HCT116 (cell line): ENCODE measurements at regions not wholly inside any gene's neighbourhood (a gene's known extent, or its start where the extent isn't known, plus 50 kb on each side); places are given as distances from the start of the nearest gene placed in this dataset.

Experiments
- ATAC-seq: fragments of 200-7000 bp; cut with Tn5 transposase; 2 replicates; pipeline ENCODE4 v1.9.1; 2020; ENCODE audit warnings: mild to moderate bottlenecking, moderate library complexity
- BruUV-seq: library from RNA; stranded (reverse); fragments of 400-500 nt; replicated peaks from 2 replicates; lab custom pipeline; 2021; lab: Mats Ljungman, UMichigan
- CTCF ChIA-PET: fragments of 300-600 bp; sonication (Branson Sonifier 250); formaldehyde crosslinking; loops from one replicate; lab custom pipeline; 2021; ENCODE audit warnings: antibody characterized with exemption; lab: Charles Lee
- POLR2A ChIA-PET: fragments of 300-600, 350-600 bp; sonication (Branson Sonifier 250); formaldehyde crosslinking; loops from one replicate; lab custom pipeline; 2021; ENCODE audit warnings: antibody characterized with exemption; lab: Charles Lee
- RAD21 ChIA-PET, 2 experiments: fragments of 300-600 bp; sonication (Branson Sonifier 250); formaldehyde crosslinking; loops; one replicate each; lab custom pipeline; 2023; ENCODE audit warnings: low total read pairs in 2 of 2; ENCODE audit not compliant: uncharacterized antibody in 2 of 2, unreplicated experiment in 2 of 2, low non-redundant PET in 1 of 2; lab: Charles Lee
- DNase-seq: peaks from one replicate; pipeline ENCODE4 v3.0.0-alpha.2; 2010; ENCODE audit warnings: low read depth, low spot score
- H2AFZ ChIP-seq: fragments of 200-600 bp; shearing (Covaris generic), sonication (generic); 2 replicates; pipeline ENCODE4 v1.6.1; 2017; ENCODE audit warnings: low read depth, mixed run types, mixed read lengths, antibody characterized with exemption, low read length; ENCODE audit not compliant: poor library complexity, severe bottlenecking
- H3K27ac ChIP-seq: 2 replicates; pipeline ENCODE4 v1.5.1; 2012; ENCODE audit warnings: low read depth, low read length
- H3K27me3 ChIP-seq: fragments of 200-600 bp; sonication (generic); 2 replicates; pipeline ENCODE4 v1.6.1; 2016; ENCODE audit warnings: mixed run types, low read length, mixed read lengths; ENCODE audit not compliant: insufficient read depth
- H3K36me3 ChIP-seq, 2 experiments: fragments of 200-500 bp in 1 of 2; fragments of 200-600 bp in 1 of 2; sonication (Bioruptor generic) in 1 of 2; sonication (generic) in 1 of 2; 2 replicates each; pipeline versions ENCODE4 v1.5.1 to v1.6.1; 2014 to 2016; ENCODE audit warnings: low read length in 2 of 2, inconsistent platforms in 1 of 2, mixed read lengths in 1 of 2, mixed run types in 1 of 2; ENCODE audit not compliant: insufficient read depth in 2 of 2, control insufficient read depth in 1 of 2
- H3K4me1 ChIP-seq, 2 experiments: fragments of 200-600 bp in 1 of 2; sonication (generic) in 1 of 2; 2 replicates each; pipeline versions ENCODE4 v1.5.1 to v1.6.1; 2012 to 2017; ENCODE audit warnings: low read length in 2 of 2, inconsistent platforms in 1 of 2, mild to moderate bottlenecking in 1 of 2, mixed read lengths in 1 of 2, mixed run types in 1 of 2, moderate library complexity in 1 of 2; ENCODE audit not compliant: insufficient read depth in 2 of 2, control insufficient read depth in 1 of 2
- H3K4me2 ChIP-seq: fragments of 200-600 bp; sonication (generic); 2 replicates; pipeline ENCODE4 v1.6.1; 2017; ENCODE audit warnings: mixed run types, low read length, mixed read lengths
- H3K4me3 ChIP-seq, 2 experiments: fragments of 200-600 bp in 1 of 2; sonication (generic) in 1 of 2; replicated peaks in 1 of 2; 2 replicates each; pipeline ENCODE4 v1.5.1; 2011 to 2016; ENCODE audit warnings: low read length in 2 of 2, control low read depth in 1 of 2, low read depth in 1 of 2, mild to moderate bottlenecking in 1 of 2, mixed read lengths in 1 of 2, mixed run types in 1 of 2
- H3K79me2 ChIP-seq: fragments of 200-600 bp; sonication (generic); 2 replicates; pipeline ENCODE4 v1.6.1; 2017; ENCODE audit warnings: mild to moderate bottlenecking, mixed run types, low read length, moderate library complexity, mixed read lengths; ENCODE audit not compliant: insufficient read depth
- H3K9ac ChIP-seq: fragments of 200-600 bp; sonication (generic); 2 replicates; pipeline ENCODE4 v1.6.1; 2016; ENCODE audit warnings: low read length, mixed read lengths
- H3K9me2 ChIP-seq: fragments of 200-600 bp; sonication (generic), shearing (Covaris generic); 2 replicates; pipeline ENCODE4 v1.6.1; 2017; ENCODE audit warnings: mixed run types, mild to moderate bottlenecking, moderate library complexity; ENCODE audit not compliant: insufficient read depth
- H3K9me3 ChIP-seq, 2 experiments: fragments of 200-500 bp in 1 of 2; fragments of 200-600 bp in 1 of 2; sonication (Bioruptor generic) in 1 of 2; sonication (generic) in 1 of 2; 2 replicates each; pipeline ENCODE4 v1.6.1; 2014 to 2017; ENCODE audit warnings: low read length in 2 of 2, mixed read lengths in 2 of 2, inconsistent platforms in 1 of 2, low read depth in 1 of 2, mild to moderate bottlenecking in 1 of 2, mixed run types in 1 of 2, moderate library complexity in 1 of 2; ENCODE audit not compliant: control insufficient read depth in 1 of 2, insufficient read depth in 1 of 2
- H4K20me1 ChIP-seq: fragments of 200-600 bp; sonication (generic), shearing (Covaris generic); 2 replicates; pipeline ENCODE4 v1.6.1; 2017; ENCODE audit warnings: mixed run types, mild to moderate bottlenecking, moderate library complexity; ENCODE audit not compliant: insufficient read depth
- CEBPB ChIP-seq: IDR thresholded peaks from 2 replicates; pipeline ENCODE4 v1.6.1; 2012; ENCODE audit warnings: low read depth
- ELF1 ChIP-seq: IDR thresholded peaks from 2 replicates; pipeline ENCODE4 v1.6.1; 2012; ENCODE audit warnings: low read depth, borderline replicate concordance
- EZH2phosphoT487 ChIP-seq: fragments of 200-600 bp; IDR thresholded peaks from 2 replicates; pipeline ENCODE4 v1.6.1; 2018; ENCODE audit warnings: antibody characterized with exemption, borderline replicate concordance
- FOSL1 ChIP-seq: IDR thresholded peaks from 2 replicates; pipeline ENCODE4 v1.6.1; 2012; ENCODE audit warnings: low read depth
- JUND ChIP-seq: IDR thresholded peaks from 2 replicates; pipeline ENCODE4 v1.6.1; 2012
- POLR2AphosphoS5 ChIP-seq: IDR thresholded peaks from 2 replicates; pipeline ENCODE4 v1.6.1; 2011; ENCODE audit warnings: mild to moderate bottlenecking, low read depth, low read length, moderate library complexity
- SIN3A ChIP-seq: IDR thresholded peaks from 2 replicates; pipeline ENCODE4 v1.6.1; 2012; ENCODE audit warnings: low read depth
- SP1 ChIP-seq: IDR thresholded peaks from 2 replicates; pipeline ENCODE4 v1.6.1; 2012; ENCODE audit warnings: low read depth
- SRF ChIP-seq: IDR thresholded peaks from 2 replicates; pipeline ENCODE4 v1.6.1; 2012; ENCODE audit warnings: low read depth
- YY1 ChIP-seq: IDR thresholded peaks from 2 replicates; pipeline ENCODE4 v1.6.1; 2011; ENCODE audit warnings: low read length, low read depth, moderate library complexity, mild to moderate bottlenecking; ENCODE audit not compliant: insufficient replicate concordance; ENCODE audit errors: extremely low read depth
- ZBTB33 ChIP-seq: IDR thresholded peaks from 2 replicates; pipeline ENCODE4 v1.6.1; 2011; ENCODE audit warnings: mild to moderate bottlenecking, low read length, moderate library complexity; ENCODE audit not compliant: insufficient replicate concordance; ENCODE audit errors: extremely low read depth
- ZFX ChIP-seq: fragments of 450-650 bp; IDR thresholded peaks from 2 replicates; pipeline ENCODE4 v1.6.1; 2017
- intact Hi-C: fragments of 100-400 bp; cut with micrococcal nuclease; formaldehyde crosslinking; loops from 2 replicates; pipeline ENCODE4 v1.10.0; 2022

GRCh38 chr2:36253086-36253485 lies 102.5 kb upstream of the CRIM1 start:
- CTCF ChIA-PET = no interaction called here
- ATAC-seq = no peak
- Histone ChIP-seq H3K79me2 (no peaks in the 10 kb centered on the region), H3K4me2 (no peak overlapping the region), H4K20me1 (no peaks in the 10 kb centered on the region), H3K4me3 (no peak overlapping the region), H2AFZ (no peak overlapping the region), H3K9me3 (no peaks in the 10 kb centered on the region), H3K36me3 (no peaks in the 10 kb centered on the region), H3K27ac (no peak overlapping the region), H3K9ac (no peak overlapping the region), H3K4me1 (no peaks in the 10 kb centered on the region), H3K27me3 (peaks cover 14% of the 10 kb centered on the region), H3K9me2 (no peaks in the 10 kb centered on the region)
- POLR2A ChIA-PET = no interaction called here
- DNase-seq = no peak
- BruUV-seq = no TSS peak
- RAD21 ChIA-PET = no interaction called here
- TF ChIP-seq YY1 = no peak
- TF ChIP-seq FOSL1 = no peak
- no peak for TF ChIP-seq SRF
- no peak for TF ChIP-seq SP1
- TF ChIP-seq ZBTB33 = no peak
- no peak for TF ChIP-seq POLR2AphosphoS5
- TF ChIP-seq JUND = no peak
- no peak for TF ChIP-seq EZH2phosphoT487
- no peak for TF ChIP-seq ELF1
- no peak for TF ChIP-seq ZFX
- TF ChIP-seq CEBPB = no peak
- TF ChIP-seq SIN3A = no peak
- intact Hi-C loops = no loop called here
